C4-2B (cell line): ENCODE measurements at regions not wholly inside any gene's neighbourhood (a gene's known extent, or its start where the extent isn't known, plus 50 kb on each side); places are given as distances from the start of the nearest gene placed in this dataset.
"Not testable (repeated sequence)": the region's sequence is repeated elsewhere in the genome, so short reads cannot be mapped to it uniquely, and the experiment has no call there.

Experiments
- ZFX ChIP-seq: fragments of 450-650 bp; IDR thresholded peaks from 2 replicates; pipeline ENCODE4 v1.6.1; 2017
- TF ChIP-seq, protein P1 (sequence below): fragments of 450-650 bp; conservative IDR thresholded peaks from 2 replicates; pipeline ENCODE4 v1.5.1; 2017; ENCODE audit warnings: mild to moderate bottlenecking

GRCh38 chr17:22047521-22047920, 355.2 kb downstream of the KCNJ18 start:
- TF ChIP-seq, protein P1, sequence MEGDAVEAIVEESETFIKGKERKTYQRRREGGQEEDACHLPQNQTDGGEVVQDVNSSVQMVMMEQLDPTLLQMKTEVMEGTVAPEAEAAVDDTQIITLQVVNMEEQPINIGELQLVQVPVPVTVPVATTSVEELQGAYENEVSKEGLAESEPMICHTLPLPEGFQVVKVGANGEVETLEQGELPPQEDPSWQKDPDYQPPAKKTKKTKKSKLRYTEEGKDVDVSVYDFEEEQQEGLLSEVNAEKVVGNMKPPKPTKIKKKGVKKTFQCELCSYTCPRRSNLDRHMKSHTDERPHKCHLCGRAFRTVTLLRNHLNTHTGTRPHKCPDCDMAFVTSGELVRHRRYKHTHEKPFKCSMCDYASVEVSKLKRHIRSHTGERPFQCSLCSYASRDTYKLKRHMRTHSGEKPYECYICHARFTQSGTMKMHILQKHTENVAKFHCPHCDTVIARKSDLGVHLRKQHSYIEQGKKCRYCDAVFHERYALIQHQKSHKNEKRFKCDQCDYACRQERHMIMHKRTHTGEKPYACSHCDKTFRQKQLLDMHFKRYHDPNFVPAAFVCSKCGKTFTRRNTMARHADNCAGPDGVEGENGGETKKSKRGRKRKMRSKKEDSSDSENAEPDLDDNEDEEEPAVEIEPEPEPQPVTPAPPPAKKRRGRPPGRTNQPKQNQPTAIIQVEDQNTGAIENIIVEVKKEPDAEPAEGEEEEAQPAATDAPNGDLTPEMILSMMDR = not testable (repeated sequence)
- TF ChIP-seq ZFX = not testable (repeated sequence)
